ENCODE measurements at regions not wholly inside any gene's neighbourhood (a gene's known extent, or its start where the extent isn't known, plus 50 kb on each side); places are given as distances from the start of the nearest gene placed in this dataset.

GRCh38 chr2:122078451-122078850, 323.0 kb downstream of the TSN start:
- TF ChIP-seq CTCF (IDR thresholded peaks at IDR 0.05; ENCODE audit: insufficient read depth, low read depth, low read length) = no peak
- TF ChIP-seq EZH2 (IDR thresholded peaks at IDR 0.05; ENCODE audit: insufficient read depth, low read length) = no peak
